Breast epithelium (tissue), 4 donors: ENCODE measurements at regions not wholly inside any gene's neighbourhood (a gene's known extent, or its start where the extent isn't known, plus 50 kb on each side); places are given as distances from the start of the nearest gene placed in this dataset.

Experiments used
- DNase-seq, 2 donors: peaks; one replicate each; pipeline ENCODE4 v3.0.0-alpha.2; 2019; ENCODE audit warnings: low spot score in 2 of 2
- H3K27ac ChIP-seq, 2 donors: fragments of 200-600 bp; sonication (generic) in 1 of 2; one replicate each; pipeline ENCODE4 v1.5.1; 2016 to 2019; ENCODE audit warnings: mild to moderate bottlenecking in 1 of 2
- H3K27me3 ChIP-seq, 2 donors: fragments of 200-600 bp; sonication (generic) in 1 of 2; one replicate each; pipeline versions ENCODE4 v1.5.1 to v1.6.0; 2017 to 2019; ENCODE audit warnings: control low read depth in 1 of 2, mild to moderate bottlenecking in 1 of 2
- H3K36me3 ChIP-seq: fragments of 200-600 bp; one replicate; pipeline ENCODE4 v1.5.1; 2019
- H3K4me1 ChIP-seq, 2 donors: fragments of 200-600 bp; sonication (generic); one replicate each; pipeline ENCODE4 v1.5.1; 2016 to 2019; ENCODE audit warnings: control low read depth in 1 of 2
- H3K4me3 ChIP-seq, 3 donors: fragments of 200-600 bp; sonication (generic); 1 replicate in 2 of 3; 2 replicates in 1 of 3; pipeline ENCODE4 v1.5.1; 2016 to 2019; ENCODE audit warnings: mild to moderate bottlenecking in 3 of 3, moderate library complexity in 2 of 3
- H3K9me3 ChIP-seq, 2 donors: fragments of 200-600 bp; sonication (generic) in 1 of 2; one replicate each; pipeline ENCODE4 v1.5.1; 2016 to 2019; ENCODE audit warnings: control low read depth in 1 of 2
- CTCF ChIP-seq, 3 donors: fragments of 450-650 bp; IDR thresholded peaks; one replicate each; pipeline ENCODE4 v1.5.1; 2016 to 2017; ENCODE audit warnings: antibody characterized with exemption in 3 of 3, mild to moderate bottlenecking in 3 of 3, moderate library complexity in 3 of 3
- POLR2A ChIP-seq: fragments of 450-650 bp; IDR thresholded peaks from one replicate; pipeline ENCODE4 v1.6.1; 2016; ENCODE audit warnings: antibody characterized with exemption, mild to moderate bottlenecking, moderate library complexity
- POLR2AphosphoS5 ChIP-seq, 3 donors: sonication (generic); formaldehyde crosslinking; IDR thresholded peaks; one replicate each; pipeline ENCODE4 v1.6.1; 2017; ENCODE audit warnings: antibody characterized with exemption in 3 of 3
- intact Hi-C: fragments of 100-400 bp; cut with DNase I; formaldehyde crosslinking; loops from one replicate; pipeline ENCODE4 v1.15.1; 2023; ENCODE audit warnings: low total_unique reads

GRCh38 chr7:88490874-88491273 is 184.2 kb upstream of the STEAP4 start:
- Histone ChIP-seq H3K4me3 (no peak overlapping the region), H3K27me3 (no peaks in the 10 kb centered on the region), H3K27ac (no peak overlapping the region), H3K4me1 (no peaks in the 10 kb centered on the region), H3K36me3 (no peaks in the 10 kb centered on the region), H3K9me3 (no peaks in the 10 kb centered on the region)
- DNase-seq: no peak
- intact Hi-C loops: no loop called here
- no peak for TF ChIP-seq POLR2AphosphoS5 (IDR thresholded peaks at IDR 0.05)
- no peak for TF ChIP-seq POLR2A
- no peak for TF ChIP-seq CTCF (IDR thresholded peaks at IDR 0.05)

- Histone ChIP-seq H3K27ac (no peak overlapping the region), H3K27me3 (no peaks in the 10 kb centered on the region), H3K4me3 (no peak overlapping the region), H3K9me3 (no peaks in the 10 kb centered on the region), H3K36me3 (no peaks in the 10 kb centered on the region), H3K4me1 (no peaks in the 10 kb centered on the region)
- intact Hi-C loops: no loop called here
- TF ChIP-seq POLR2AphosphoS5 (IDR thresholded peaks at IDR 0.05): no peak
- no peak for TF ChIP-seq POLR2A
- TF ChIP-seq CTCF (IDR thresholded peaks at IDR 0.05): no peak
- no peak for DNase-seq
Observed at GRCh38 chr7:88490161-88490560, 183.5 kb upstream of the STEAP4 start.

- intact Hi-C loops: no loop called here
- H3K27me3 ChIP-seq: no peaks in the 10 kb centered on the region
- H3K4me1 ChIP-seq: no peaks in the 10 kb centered on the region
- H3K9me3 ChIP-seq: no peaks in the 10 kb centered on the region
- H3K36me3 ChIP-seq: no peaks in the 10 kb centered on the region
- TF ChIP-seq CTCF (IDR thresholded peaks at IDR 0.05) (no peak), POLR2A (no peak), POLR2AphosphoS5 (IDR thresholded peaks at IDR 0.05) (no peak)
- no peak overlapping the region for H3K4me3 ChIP-seq
- no peak overlapping the region for H3K27ac ChIP-seq
- no peak for DNase-seq
Observed at GRCh38 chr7:88485821-88486220, 179.1 kb upstream of the STEAP4 start.

GRCh38 chr7:88484551-88484950 is 177.9 kb upstream of the STEAP4 start:
- H3K9me3 ChIP-seq: no peaks in the 10 kb centered on the region
- no peaks in the 10 kb centered on the region for H3K4me1 ChIP-seq
- H3K4me3 ChIP-seq: no peak overlapping the region
- intact Hi-C loops: no loop called here
- DNase-seq: no peak
- no peaks in the 10 kb centered on the region for H3K36me3 ChIP-seq
- no peak overlapping the region for H3K27ac ChIP-seq
- H3K27me3 ChIP-seq: no peaks in the 10 kb centered on the region
- TF ChIP-seq CTCF (IDR thresholded peaks at IDR 0.05) (no peak), POLR2A (no peak), POLR2AphosphoS5 (IDR thresholded peaks at IDR 0.05) (no peak)

GRCh38 chr7:88480896-88481295 is 174.2 kb upstream of the STEAP4 start:
- H3K4me1 ChIP-seq: no peaks in the 10 kb centered on the region
- H3K27ac ChIP-seq: no peak overlapping the region
- H3K27me3 ChIP-seq: no peaks in the 10 kb centered on the region
- intact Hi-C loops: no loop called here
- TF ChIP-seq POLR2A (no peak), POLR2AphosphoS5 (IDR thresholded peaks at IDR 0.05) (no peak), CTCF (IDR thresholded peaks at IDR 0.05) (no peak)
- DNase-seq: no peak
- H3K4me3 ChIP-seq: no peak overlapping the region
- H3K9me3 ChIP-seq: no peaks in the 10 kb centered on the region
- no peaks in the 10 kb centered on the region for H3K36me3 ChIP-seq
